Islet of Langerhans (tissue), 1 donor: ENCODE measurements at regions not wholly inside any gene's neighbourhood (a gene's known extent, or its start where the extent isn't known, plus 50 kb on each side); places are given as distances from the start of the nearest gene placed in this dataset.

Experiments
- FAIRE-seq: peaks from one replicate; lab custom pipeline; 2011; peaks lifted over from hg19 to GRCh38; lab: Jason Lieb, UNC

DNA sequence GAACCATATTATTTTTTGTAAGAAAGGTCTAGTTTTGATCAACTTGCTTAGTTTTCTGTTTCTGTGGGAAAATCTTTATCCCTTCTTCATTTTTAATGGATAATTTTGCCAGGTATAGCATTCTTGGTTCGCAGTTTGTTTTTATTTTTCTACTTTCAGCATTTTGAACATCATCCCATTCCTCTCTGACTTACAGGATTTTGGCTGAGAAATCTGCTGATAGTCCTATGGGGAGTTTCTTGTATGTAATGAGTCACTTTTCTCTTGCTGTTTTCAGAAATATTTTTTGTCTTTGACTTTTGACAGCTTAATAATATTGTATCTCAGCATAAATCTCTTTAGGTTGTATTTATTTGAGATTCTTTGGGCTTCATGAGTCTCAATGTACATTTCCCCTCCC, 389.1 kb downstream of the PBX1 start:
- FAIRE-seq = no peak

DNA sequence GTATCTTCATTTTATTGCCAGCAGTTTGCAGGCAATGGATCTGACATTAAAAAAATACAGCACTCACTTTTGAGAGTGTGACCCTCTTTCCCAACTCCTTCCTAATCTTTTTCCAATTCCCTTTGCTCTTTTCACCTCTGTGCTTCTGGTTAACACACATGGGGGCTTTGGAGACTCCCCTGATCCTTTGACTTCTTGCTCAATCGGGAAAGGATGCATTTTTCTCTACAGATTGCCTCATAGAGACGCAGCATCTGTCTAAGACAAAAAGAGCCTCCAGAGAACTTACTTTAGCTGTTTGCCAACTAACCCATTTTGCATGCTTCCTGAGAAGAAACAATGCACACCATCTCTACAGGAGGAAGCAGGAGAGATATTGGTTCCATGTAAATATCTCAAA, 378.3 kb downstream of the PBX1 start:
- FAIRE-seq = no peak

DNA sequence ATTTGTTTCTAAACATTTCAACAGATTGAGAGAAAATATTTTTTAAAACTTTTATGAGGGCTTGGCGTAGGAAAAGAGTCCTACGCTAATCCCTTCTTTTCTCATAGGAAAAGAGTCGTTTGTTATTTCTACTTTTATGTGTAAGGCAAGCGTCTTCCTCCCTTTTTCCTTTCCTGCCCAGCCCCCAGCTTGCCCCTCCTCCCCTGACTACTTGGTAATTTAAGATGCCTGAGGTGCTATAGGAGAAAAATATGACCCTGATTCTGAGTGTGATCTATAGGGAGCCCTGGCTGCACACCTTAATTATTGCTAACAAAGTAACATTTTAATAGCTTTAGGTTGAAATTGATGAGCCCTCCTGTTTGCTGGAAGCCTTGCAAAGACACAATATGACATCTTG, 373.6 kb downstream of the PBX1 start:
- FAIRE-seq = no peak

DNA sequence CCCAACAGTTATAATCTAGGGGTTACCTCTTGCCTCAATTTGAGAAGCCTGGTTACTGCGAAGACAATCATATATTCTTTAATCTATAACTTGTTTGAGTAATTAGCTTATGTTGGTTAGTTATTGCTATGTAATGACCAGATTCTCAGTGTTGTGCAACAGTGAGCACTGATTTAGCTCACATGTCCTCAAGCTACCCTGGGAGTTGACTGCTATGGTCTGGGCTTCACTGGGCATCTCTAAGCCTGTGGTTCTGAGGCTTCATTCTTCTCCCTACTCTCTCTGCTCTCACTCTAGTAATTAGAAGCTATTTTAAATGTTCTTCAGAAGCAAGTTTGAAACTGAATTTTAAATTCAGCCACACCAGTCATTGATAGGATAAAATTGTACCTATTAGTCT, 371.8 kb downstream of the PBX1 start:
- no peak for FAIRE-seq

DNA sequence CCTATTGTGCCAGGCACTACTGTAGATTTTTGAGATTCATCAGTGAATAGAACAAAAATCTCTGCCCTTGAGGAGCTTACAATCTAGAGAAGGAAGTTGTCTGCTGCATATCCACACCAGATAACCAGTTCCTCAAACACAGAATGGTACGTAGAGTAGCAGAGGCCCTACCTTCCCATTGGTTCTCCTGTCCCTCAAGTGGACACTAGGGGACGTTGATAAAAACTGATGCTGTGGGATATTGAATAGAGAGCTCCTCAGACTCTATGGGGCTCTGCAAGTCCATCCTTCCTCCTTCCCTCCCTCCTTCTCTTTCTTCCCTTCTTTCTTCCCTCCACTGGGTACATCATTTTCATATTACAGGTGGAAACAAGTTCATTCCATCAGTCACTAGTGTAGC, 371.3 kb downstream of the PBX1 start:
- no peak for FAIRE-seq

DNA sequence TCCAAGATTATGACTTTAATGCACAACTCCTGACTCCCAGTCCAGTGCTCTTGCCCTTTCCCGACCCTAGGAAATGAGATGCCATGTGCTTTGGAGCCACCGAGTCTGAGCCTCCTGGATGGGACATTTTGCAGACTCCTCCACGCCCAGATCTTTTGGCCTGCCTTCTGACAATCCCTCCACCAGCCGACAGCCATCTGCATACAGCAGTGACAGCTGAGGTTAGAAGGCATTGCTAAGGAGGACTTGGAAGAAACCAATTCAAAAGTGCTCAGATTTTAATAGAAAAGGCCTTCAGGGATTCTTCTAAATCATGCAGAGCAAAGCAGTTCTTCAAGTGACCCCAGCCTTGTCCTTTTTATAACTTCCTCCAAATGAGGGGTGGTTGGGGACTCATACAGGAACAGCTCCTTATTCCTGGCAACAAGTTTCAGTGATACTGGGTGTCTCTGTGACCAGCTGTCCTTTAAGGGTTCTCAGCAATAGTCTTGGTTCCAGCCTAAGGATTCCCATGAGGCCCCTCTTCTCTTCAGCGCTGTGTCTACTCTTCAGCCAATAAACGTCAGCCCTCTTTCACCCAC, 369.3 kb downstream of the PBX1 start:
- no peak for FAIRE-seq

DNA sequence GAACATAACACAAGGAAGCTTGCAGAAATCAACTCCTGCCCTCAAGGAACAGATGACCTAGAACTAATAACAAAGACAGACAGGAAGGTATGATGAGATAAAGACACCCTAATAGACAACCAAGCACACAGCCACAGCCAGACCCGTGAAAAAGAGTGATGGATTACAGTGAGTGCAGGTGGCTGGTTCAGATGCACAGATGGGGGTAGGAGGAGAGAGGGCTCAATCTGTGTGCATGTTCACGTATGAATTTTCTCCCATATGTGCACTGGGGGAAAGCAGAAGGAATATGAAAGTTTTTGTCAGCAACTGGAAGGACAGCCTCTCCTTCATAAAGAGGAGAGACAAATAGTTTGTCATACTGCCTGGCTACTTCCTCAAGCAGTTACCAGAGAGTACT, 367.1 kb downstream of the PBX1 start:
- FAIRE-seq = no peak

DNA sequence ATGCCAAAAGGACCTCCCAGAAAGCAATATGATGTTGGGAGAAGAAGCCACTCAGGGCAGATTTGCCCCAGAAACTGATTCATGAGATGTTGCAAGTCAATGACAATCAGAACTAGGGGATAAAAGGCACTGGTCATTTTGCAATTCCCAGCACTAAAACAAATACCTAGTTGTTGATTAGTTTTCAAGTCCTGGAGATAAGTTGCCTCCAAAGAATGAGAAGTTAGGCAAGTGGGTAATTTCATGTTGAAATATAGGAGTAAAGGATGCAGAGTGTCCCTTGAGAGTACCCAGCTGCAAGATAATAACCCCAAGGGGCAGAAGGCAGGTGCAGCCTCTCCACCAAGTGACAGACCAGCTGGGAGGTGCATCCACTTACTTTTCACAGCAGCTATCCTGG, 363.6 kb downstream of the PBX1 start:
- FAIRE-seq = no peak

DNA sequence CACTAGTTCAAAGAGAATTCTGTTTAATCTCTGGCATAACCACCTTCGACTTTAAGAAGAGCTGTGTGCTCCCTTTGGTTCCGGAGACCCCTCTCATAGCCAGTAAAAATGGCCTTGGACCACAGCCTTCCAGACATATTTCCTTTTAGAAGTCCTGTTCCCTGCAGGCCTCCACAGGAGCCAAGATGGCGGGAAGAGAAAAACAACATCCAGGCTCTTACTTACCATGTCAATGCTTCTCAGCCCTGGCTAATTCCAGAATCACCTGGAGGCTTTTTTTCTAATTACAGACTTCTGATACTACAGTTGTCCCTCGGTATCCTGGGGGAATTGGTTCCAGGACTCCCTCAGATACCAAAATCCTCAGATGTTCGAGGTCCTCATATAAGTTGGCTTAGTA, 362.5 kb downstream of the PBX1 start:
- FAIRE-seq = no peak

DNA sequence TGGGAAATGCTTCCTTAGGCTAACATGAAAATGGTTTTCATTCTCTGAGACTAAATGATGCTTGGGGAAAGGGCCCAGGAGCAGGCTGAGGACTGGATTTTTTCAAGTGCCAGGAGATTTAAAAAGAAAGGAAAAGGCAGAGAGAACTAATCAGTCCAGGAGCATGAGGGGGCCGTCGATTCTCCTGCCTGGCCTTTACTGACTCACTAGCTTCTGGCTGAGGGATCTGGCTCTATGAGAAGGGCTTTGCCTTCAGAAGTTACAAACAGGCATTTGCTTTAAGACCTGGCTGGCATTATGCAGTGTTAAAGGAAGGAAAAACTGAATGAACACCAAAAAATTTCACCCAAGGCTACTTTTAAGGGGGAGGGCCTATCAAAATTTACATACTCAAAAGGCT, 359.2 kb downstream of the PBX1 start:
- no peak for FAIRE-seq

DNA sequence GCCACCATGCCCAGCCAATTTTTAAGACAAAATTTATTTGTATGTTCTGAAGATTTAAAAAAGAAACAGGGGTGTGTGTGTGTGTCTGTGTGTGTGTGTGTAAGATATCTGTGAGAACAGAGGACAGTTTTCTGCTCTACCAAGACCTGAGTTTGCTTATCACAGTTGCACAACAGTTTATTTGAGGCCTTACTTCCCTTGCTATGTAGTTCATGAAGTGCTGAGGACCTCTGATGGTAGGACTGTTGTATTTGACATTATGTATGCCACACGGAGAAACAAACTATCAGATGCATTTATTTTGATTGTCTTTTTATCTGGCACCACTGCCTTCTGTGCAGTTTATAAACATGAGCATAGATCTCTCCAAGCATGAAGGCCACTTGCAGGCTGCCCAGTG, 355.2 kb downstream of the PBX1 start:
- FAIRE-seq = no peak

DNA sequence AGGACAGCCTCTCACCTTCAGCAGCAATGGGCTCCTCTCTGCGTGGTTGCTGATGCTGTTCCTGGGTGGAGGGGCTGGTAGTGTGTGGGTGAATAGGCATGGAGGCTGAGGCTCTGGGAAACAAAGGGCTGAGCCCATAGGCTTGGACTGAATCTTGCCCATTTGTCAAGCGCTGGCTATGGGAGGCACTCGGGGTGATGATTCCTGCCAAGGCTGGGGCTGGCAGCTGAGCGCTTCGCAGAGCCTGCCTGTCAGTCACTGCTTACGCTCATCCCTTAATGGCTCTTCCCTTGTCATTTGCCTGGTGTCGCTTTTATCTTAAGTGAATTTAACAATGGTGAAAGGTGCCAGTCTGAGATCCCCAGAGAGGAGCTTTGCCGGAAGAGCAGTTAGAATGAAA, 353.3 kb downstream of the PBX1 start:
- FAIRE-seq = no peak

DNA sequence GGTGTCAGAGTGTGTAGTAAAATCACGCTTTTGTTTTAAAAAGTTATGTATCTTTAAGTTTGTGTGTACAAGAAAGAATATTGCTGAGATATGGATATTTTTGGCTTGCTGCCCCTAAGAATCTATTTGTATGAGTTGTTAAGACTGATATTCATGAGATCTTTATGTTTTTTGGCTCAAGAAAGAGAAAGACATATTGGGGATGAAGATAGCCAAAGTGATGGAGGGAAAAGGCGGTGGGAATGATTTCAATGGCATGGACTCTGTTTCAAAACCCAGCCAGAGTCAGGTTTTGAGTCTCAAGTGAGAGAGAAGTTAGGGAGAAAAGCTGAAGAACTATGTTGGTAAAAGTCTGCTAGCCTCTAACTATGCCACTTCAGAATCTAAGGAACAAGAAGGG, 351.7 kb downstream of the PBX1 start:
- FAIRE-seq = no peak

DNA sequence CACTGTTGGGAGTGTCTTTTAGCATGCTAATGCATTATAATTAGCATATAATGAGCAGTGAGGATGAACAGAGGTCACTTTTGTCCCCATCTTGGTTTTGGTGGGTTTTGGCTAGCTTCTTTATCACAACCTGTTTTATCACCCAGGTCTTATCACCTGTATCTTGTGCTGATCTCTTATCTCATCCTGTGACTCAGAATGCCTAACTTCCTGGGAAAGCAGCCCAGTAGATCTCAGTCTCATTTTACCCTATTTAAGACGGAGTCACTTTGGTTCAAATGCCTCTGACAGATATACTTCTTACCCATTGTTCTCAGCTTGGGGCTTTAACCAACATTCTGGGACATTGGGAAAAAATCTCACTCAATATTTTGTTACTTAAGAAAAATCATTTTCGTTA, 348.7 kb downstream of the PBX1 start:
- FAIRE-seq = no peak

DNA sequence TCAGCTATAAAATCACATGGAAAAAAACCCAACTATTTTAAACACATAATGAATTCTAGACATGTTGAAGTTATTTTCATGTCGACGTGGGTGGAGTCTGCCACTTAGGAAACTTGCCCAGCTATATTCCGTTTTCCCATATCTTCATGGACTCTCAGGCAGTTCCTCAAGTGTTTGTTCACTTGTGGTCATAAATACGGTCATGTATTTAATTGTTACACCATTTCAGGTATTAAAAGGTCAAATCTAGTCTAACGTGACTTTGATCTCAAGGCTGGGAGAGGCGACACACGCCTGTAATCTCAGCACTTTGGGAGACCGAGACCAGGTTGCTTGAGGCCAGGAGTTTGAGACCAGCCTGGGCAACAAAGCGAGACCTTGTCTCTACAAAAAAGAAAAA, 346.9 kb downstream of the PBX1 start:
- no peak for FAIRE-seq

DNA sequence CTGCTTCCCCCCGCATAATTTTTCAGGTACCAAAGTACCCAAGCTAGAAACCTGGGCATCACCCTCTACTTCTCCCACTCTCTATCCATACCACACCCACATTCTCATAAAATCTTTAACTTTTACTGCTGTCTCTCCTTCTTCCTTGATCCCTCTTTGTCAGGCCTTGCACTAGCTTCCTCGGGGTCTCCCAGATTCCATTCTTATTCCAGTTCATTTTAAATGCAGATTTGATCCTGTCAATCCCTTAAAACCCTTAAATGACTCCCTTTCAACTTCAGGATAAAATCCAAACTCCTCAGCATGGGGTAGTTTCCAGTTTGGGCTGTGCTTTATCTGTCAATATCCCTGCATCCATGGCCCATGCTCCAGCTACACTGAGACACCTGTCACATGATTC, 343.5 kb downstream of the PBX1 start:
- FAIRE-seq = no peak
